MM.1S (cell line): ENCODE measurements at regions not wholly inside any gene's neighbourhood (a gene's known extent, or its start where the extent isn't known, plus 50 kb on each side); places are given as distances from the start of the nearest gene placed in this dataset.
"Not testable (repeated sequence)": the region's sequence is repeated elsewhere in the genome, so short reads cannot be mapped to it uniquely, and the experiment has no call there.

Experiments
- DNase-seq: peaks from one replicate; pipeline ENCODE4 v3.0.0-alpha.2; 2015
- H2AFZ ChIP-seq: fragments of 300-600 bp; sonication (generic); 2 replicates; pipeline ENCODE4 v1.6.0; 2016; ENCODE audit warnings: antibody characterized with exemption, low read length
- H3F3A ChIP-seq: fragments of 300-600 bp; sonication (generic); 2 replicates; pipeline ENCODE4 v1.6.1; 2016; ENCODE audit warnings: mild to moderate bottlenecking, antibody characterized with exemption, low read length, moderate library complexity, mixed read lengths; ENCODE audit not compliant: insufficient read depth
- H3K27ac ChIP-seq: fragments of 300-600 bp; sonication (generic); 2 replicates; pipeline ENCODE4 v1.5.1; 2016; ENCODE audit warnings: mild to moderate bottlenecking, low read length
- H3K27me3 ChIP-seq: fragments of 300-600 bp; sonication (generic); replicated peaks from 2 replicates; pipeline ENCODE4 v1.6.0; 2016; ENCODE audit warnings: low read length; ENCODE audit not compliant: insufficient read depth
- H3K36me3 ChIP-seq: fragments of 300-600 bp; sonication (generic); replicated peaks from 2 replicates; pipeline ENCODE4 v1.6.1; 2016; ENCODE audit warnings: mild to moderate bottlenecking, low read length, mixed read lengths; ENCODE audit not compliant: insufficient read depth
- H3K4me1 ChIP-seq: fragments of 300-600 bp; sonication (generic); 2 replicates; pipeline ENCODE4 v1.6.1; 2016; ENCODE audit warnings: low read length, mixed read lengths
- H3K4me2 ChIP-seq: fragments of 300-600 bp; sonication (generic); 2 replicates; pipeline ENCODE4 v1.6.0; 2016; ENCODE audit warnings: low read depth, low read length
- H3K4me3 ChIP-seq: fragments of 300-600 bp; sonication (generic); 2 replicates; pipeline ENCODE4 v1.5.1; 2016; ENCODE audit warnings: low read length, mixed read lengths
- H3K79me2 ChIP-seq: fragments of 300-600 bp; sonication (generic); 2 replicates; pipeline ENCODE4 v1.6.1; 2016; ENCODE audit warnings: mixed run types, low read length, mixed read lengths
- H3K9ac ChIP-seq: fragments of 300-600 bp; sonication (generic); 2 replicates; pipeline ENCODE4 v1.6.1; 2016; ENCODE audit warnings: low read length, mixed read lengths
- H3K9me2 ChIP-seq: fragments of 300-600 bp; sonication (generic); replicated peaks from 2 replicates; pipeline ENCODE4 v1.6.1; 2016; ENCODE audit warnings: mild to moderate bottlenecking, low read length, mixed read lengths; ENCODE audit not compliant: insufficient read depth
- H3K9me3 ChIP-seq: fragments of 300-600 bp; sonication (generic); replicated peaks from 2 replicates; pipeline ENCODE4 v1.6.1; 2016; ENCODE audit warnings: mild to moderate bottlenecking, low read length, mixed read lengths; ENCODE audit not compliant: insufficient read depth
- H4K20me1 ChIP-seq: fragments of 300-600 bp; sonication (generic); 2 replicates; pipeline ENCODE4 v1.6.1; 2016; ENCODE audit warnings: mild to moderate bottlenecking, low read length, moderate library complexity, mixed read lengths; ENCODE audit not compliant: insufficient read depth
- EZH2 ChIP-seq: fragments of 300-600 bp; sonication (generic); optimal IDR thresholded peaks from 2 replicates; pipeline ENCODE3; 2017; ENCODE audit warnings: low read depth, mild to moderate bottlenecking, antibody characterized with exemption, low read length, mixed read lengths
- EZH2phosphoT487 ChIP-seq: fragments of 300-600 bp; sonication (generic); IDR thresholded peaks from 2 replicates; pipeline ENCODE4 v1.6.1; 2018; ENCODE audit warnings: antibody characterized with exemption, low read length
- TF ChIP-seq, protein P1 (sequence below): fragments of 300-600 bp; sonication (generic); IDR thresholded peaks from 2 replicates; pipeline ENCODE4 v1.5.1; 2016; ENCODE audit warnings: antibody characterized with exemption, low read length, mixed read lengths

DNA sequence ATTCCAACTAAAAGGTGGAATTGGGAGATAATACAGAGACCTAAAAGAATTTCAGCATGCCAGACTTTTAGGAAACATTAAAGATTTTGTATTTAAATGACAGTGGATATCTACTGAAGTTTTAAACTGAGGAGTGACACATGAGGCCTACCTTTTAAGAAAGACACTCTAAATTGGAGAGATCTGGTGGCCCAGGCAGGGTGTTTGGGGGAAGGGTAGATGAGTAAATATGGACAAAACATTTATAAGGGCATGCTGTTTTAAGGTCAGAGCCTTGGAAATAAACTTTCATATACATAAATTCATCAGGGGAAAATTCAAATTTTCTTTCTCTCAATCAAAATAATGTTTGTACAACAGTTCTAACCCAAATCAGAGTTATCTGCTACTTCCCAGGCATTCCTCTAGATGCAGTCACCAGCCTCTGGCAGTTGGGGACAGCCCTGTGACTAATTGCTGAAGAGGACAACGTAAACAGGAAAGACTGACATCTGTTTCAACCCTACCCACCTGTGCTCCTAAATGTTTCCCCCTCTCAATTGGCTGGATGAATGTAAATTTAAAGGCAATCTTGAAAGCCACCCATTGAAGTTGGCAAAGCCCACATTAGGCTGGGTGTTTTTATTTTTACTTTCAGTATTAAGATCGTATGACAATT, 1646.9 kb upstream of the ADGRL3 start:
- Histone ChIP-seq H3K9me2 (no peaks in the 10 kb centered on the region), H3K27me3 (no peaks in the 10 kb centered on the region), H3K4me3 (peak overlapping the region; percentile 54), H3K9me3 (no peaks in the 10 kb centered on the region), H3K4me1 (peaks cover 5% of the 10 kb centered on the region; the same call in 1 of the 2 replicates), H3K9ac (peak overlapping the region; percentile 56), H2AFZ (peak overlapping the region; percentile 68), H3K4me2 (peak overlapping the region; percentile 53), H4K20me1 (no peaks in the 10 kb centered on the region), H3K79me2 (no peaks in the 10 kb centered on the region), H3F3A (no peaks in the 10 kb centered on the region), H3K36me3 (no peaks in the 10 kb centered on the region), H3K27ac (peak overlapping the region; percentile 72; the same call in 1 of the 2 replicates)
- DNase-seq: peak; percentile 83
- TF ChIP-seq EZH2phosphoT487: no peak
- TF ChIP-seq EZH2: no peak
- TF ChIP-seq, protein P1, sequence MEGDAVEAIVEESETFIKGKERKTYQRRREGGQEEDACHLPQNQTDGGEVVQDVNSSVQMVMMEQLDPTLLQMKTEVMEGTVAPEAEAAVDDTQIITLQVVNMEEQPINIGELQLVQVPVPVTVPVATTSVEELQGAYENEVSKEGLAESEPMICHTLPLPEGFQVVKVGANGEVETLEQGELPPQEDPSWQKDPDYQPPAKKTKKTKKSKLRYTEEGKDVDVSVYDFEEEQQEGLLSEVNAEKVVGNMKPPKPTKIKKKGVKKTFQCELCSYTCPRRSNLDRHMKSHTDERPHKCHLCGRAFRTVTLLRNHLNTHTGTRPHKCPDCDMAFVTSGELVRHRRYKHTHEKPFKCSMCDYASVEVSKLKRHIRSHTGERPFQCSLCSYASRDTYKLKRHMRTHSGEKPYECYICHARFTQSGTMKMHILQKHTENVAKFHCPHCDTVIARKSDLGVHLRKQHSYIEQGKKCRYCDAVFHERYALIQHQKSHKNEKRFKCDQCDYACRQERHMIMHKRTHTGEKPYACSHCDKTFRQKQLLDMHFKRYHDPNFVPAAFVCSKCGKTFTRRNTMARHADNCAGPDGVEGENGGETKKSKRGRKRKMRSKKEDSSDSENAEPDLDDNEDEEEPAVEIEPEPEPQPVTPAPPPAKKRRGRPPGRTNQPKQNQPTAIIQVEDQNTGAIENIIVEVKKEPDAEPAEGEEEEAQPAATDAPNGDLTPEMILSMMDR: no peak

DNA sequence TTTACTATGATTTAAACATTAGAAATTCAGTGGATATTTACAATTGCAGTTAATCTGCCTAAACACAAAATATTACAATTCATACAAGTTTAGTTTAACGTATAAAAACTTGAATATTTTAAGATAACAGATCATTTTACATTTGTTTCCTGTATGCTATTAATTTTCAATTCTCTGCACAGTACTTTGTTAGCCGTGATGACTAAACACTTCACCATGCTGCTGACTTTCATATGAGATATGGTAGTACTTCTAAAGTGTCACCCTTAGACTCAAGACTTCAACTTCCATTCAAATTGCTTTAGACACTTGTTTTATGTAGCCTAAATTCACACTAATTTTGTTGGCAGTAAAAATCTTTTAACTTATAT, 1646.4 kb upstream of the ADGRL3 start:
- H3K79me2 ChIP-seq: no peaks in the 10 kb centered on the region
- peak overlapping the region; percentile 54 for H3K4me3 ChIP-seq
- TF ChIP-seq, protein P1: no peak
- no peak for TF ChIP-seq EZH2
- no peak for TF ChIP-seq EZH2phosphoT487
- H3F3A ChIP-seq: no peaks in the 10 kb centered on the region
- H4K20me1 ChIP-seq: no peaks in the 10 kb centered on the region
- peaks cover 5% of the 10 kb centered on the region; the same call in 1 of the 2 replicates for H3K4me1 ChIP-seq
- H3K36me3 ChIP-seq: no peaks in the 10 kb centered on the region
- peak overlapping the region; percentile 56 for H3K9ac ChIP-seq
- H3K9me2 ChIP-seq: no peaks in the 10 kb centered on the region
- H3K4me2 ChIP-seq: peak overlapping the region; percentile 53
- peak overlapping the region; percentile 68 for H2AFZ ChIP-seq
- H3K9me3 ChIP-seq: no peaks in the 10 kb centered on the region
- no peaks in the 10 kb centered on the region for H3K27me3 ChIP-seq
- peak; percentile 62 for DNase-seq
- H3K27ac ChIP-seq: peak overlapping the region; percentile 72

DNA sequence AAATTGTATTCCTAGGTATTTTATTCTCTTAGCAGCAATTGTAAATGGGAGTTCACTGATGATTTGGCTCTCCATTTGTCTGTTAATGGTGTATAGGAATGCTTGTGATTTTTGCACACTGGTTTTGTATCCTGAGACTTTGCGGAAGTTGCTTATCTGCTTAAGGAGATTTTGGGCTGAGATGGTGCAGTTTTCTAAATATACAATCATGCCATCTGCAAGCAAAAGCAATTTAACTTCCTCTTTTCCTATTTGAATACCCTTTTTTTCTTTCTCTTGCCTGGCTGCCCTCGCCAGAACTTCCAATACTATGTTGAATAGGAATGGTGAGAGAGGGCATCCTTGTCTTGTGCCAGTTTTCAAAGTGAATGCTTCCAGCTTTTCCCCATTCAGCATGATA, 1643.9 kb upstream of the ADGRL3 start:
- not testable (repeated sequence) for H3K27ac ChIP-seq, H3K9me2 ChIP-seq, H4K20me1 ChIP-seq, H3K9ac ChIP-seq, H3K36me3 ChIP-seq, H3K4me3 ChIP-seq, DNase-seq, H3F3A ChIP-seq, H3K4me1 ChIP-seq, H3K4me2 ChIP-seq, H3K9me3 ChIP-seq, H3K79me2 ChIP-seq, H2AFZ ChIP-seq, H3K27me3 ChIP-seq

DNA sequence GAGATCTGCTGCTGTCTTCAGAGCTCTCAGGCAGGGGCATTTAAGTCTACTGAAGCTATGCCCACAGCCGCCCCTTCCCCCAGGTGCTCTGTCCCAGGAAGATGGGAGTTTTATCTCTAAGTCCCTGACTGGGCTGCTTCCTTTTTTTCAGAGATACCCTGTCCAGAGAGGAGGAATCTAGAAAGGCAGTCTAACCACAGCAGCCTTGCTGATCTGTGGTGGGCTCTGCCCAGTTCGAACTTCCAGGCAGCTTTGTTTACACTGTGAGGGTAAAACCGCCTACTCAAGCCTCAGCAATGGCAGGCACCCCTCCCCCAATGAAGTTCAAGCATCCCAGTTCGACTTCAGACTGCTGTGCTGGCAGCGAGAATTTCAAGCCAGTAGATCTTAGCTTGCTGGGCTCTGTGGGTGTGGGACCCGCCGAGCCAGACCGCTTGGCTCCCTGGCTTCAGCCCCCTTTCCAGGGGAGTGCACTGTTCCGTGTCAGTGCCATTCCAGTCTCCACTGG, 1639.9 kb upstream of the ADGRL3 start:
- H3K27me3 ChIP-seq, H3K9ac ChIP-seq, H3K4me3 ChIP-seq, H3K4me1 ChIP-seq, H3K36me3 ChIP-seq, H3K9me3 ChIP-seq, H2AFZ ChIP-seq, H3K27ac ChIP-seq, H3K4me2 ChIP-seq, H3K9me2 ChIP-seq, H3K79me2 ChIP-seq, H3F3A ChIP-seq, H4K20me1 ChIP-seq, DNase-seq: not testable (repeated sequence)
